Endothelial cell of umbilical vein (primary cell): ENCODE measurements at regions not wholly inside any gene's neighbourhood (a gene's known extent, or its start where the extent isn't known, plus 50 kb on each side); places are given as distances from the start of the nearest gene placed in this dataset.

Experiments
- BruUV-seq: library from RNA; stranded (reverse); fragments of 400-500 nt; replicated peaks from 2 replicates; lab custom pipeline; 2021; lab: Mats Ljungman, UMichigan
- CTCF ChIA-PET: fragments of 300-600, 350-600 bp; sonication (Branson Sonifier 250); formaldehyde crosslinking; loops from one replicate; lab custom pipeline; 2021; ENCODE audit warnings: antibody characterized with exemption, inconsistent platforms; lab: Charles Lee
- POLR2A ChIA-PET: fragments of 300-600, 350-600 bp; sonication (Branson Sonifier 250); formaldehyde crosslinking; loops from one replicate; lab custom pipeline; 2021; ENCODE audit warnings: antibody characterized with exemption, inconsistent platforms; lab: Charles Lee
- DNase-seq: peaks from one replicate; pipeline ENCODE4 v3.0.0-alpha.2; 2011; ENCODE audit warnings: low read depth, low spot score
- FAIRE-seq: peaks from 2 replicates; lab custom pipeline; 2011; peaks lifted over from hg19 to GRCh38; lab: Jason Lieb, UNC
- H2AFZ ChIP-seq: 2 replicates; pipeline ENCODE4 v1.6.0; 2012; ENCODE audit warnings: low read depth, low read length, control low read depth, inconsistent platforms
- H3K27ac ChIP-seq: 2 replicates; pipeline ENCODE4 v1.5.1; 2011; ENCODE audit warnings: low read depth, mild to moderate bottlenecking, control low read depth, low read length, moderate library complexity; ENCODE audit not compliant: insufficient read depth
- H3K27me3 ChIP-seq, 2 experiments: 2 replicates each; pipeline versions ENCODE4 v1.6.0 to v1.6.1; 2011; ENCODE audit warnings: low read length in 2 of 2, mixed read lengths in 1 of 2; ENCODE audit not compliant: control insufficient read depth in 2 of 2, insufficient read depth in 2 of 2
- H3K36me3 ChIP-seq, 2 experiments: 2 replicates in 1 of 2; 3 replicates in 1 of 2; pipeline ENCODE4 v1.5.1; 2011; ENCODE audit warnings: low read length in 2 of 2, mild to moderate bottlenecking in 1 of 2, moderate library complexity in 1 of 2; ENCODE audit not compliant: control insufficient read depth in 2 of 2, insufficient read depth in 2 of 2; ENCODE audit errors: extremely low read depth in 1 of 2
- H3K4me1 ChIP-seq: 3 replicates; pipeline ENCODE4 v1.5.1; 2011; ENCODE audit warnings: mild to moderate bottlenecking, low read length; ENCODE audit not compliant: control insufficient read depth, insufficient read depth; ENCODE audit errors: extremely low read depth
- H3K4me2 ChIP-seq: 2 replicates; pipeline ENCODE4 v1.6.1; 2011; ENCODE audit warnings: low read length, control low read depth, mixed read lengths; ENCODE audit not compliant: insufficient read depth
- H3K4me3 ChIP-seq, 3 experiments: fragments of 200-600 bp in 1 of 3; sonication (generic), shearing (Covaris generic) in 1 of 3; replicated peaks in 1 of 3; 2 replicates each; pipeline ENCODE4 v1.5.1; 2011 to 2016; ENCODE audit warnings: control low read depth in 3 of 3, low read length in 3 of 3, mild to moderate bottlenecking in 2 of 3, inconsistent platforms in 1 of 3, low read depth in 1 of 3, moderate library complexity in 1 of 3; ENCODE audit not compliant: insufficient read depth in 1 of 3
- H3K79me2 ChIP-seq: 2 replicates; pipeline ENCODE4 v1.6.0; 2012; ENCODE audit warnings: low read length, inconsistent platforms; ENCODE audit not compliant: control insufficient read depth, insufficient read depth
- H3K9ac ChIP-seq: replicated peaks from 2 replicates; pipeline ENCODE3; 2011; ENCODE audit warnings: low read length, control low read depth; ENCODE audit not compliant: insufficient read depth; ENCODE audit errors: extremely low read depth
- H3K9me1 ChIP-seq: replicated peaks from 3 replicates; pipeline ENCODE4 v1.6.0; 2011; ENCODE audit warnings: mild to moderate bottlenecking, low read length; ENCODE audit not compliant: control insufficient read depth, insufficient read depth; ENCODE audit errors: extremely low read depth
- H3K9me3 ChIP-seq: replicated peaks from 2 replicates; pipeline ENCODE4 v1.5.1; 2012; ENCODE audit warnings: low read length, inconsistent platforms; ENCODE audit not compliant: control insufficient read depth, insufficient read depth
- H4K20me1 ChIP-seq: replicated peaks from 2 replicates; pipeline ENCODE3; 2011; ENCODE audit warnings: mild to moderate bottlenecking, low read length; ENCODE audit not compliant: control insufficient read depth, insufficient read depth; ENCODE audit errors: extremely low read depth
- CTCF ChIP-seq, 2 donors: IDR thresholded peaks; 1 replicate in 1 of 2; 2 replicates in 1 of 2; pipeline ENCODE4 v1.5.1; 2011; ENCODE audit warnings: low read length in 2 of 2, mild to moderate bottlenecking in 2 of 2, moderate library complexity in 2 of 2, control low read depth in 1 of 2, inconsistent platforms in 1 of 2, low read depth in 1 of 2; ENCODE audit not compliant: insufficient read depth in 1 of 2; ENCODE audit errors: extremely low read depth in 1 of 2
- EZH2 ChIP-seq: IDR thresholded peaks from 2 replicates; pipeline ENCODE4 v1.6.1; 2012; ENCODE audit warnings: borderline replicate concordance, low read depth, mild to moderate bottlenecking, moderate library complexity, low read length, inconsistent platforms; ENCODE audit not compliant: severe bottlenecking
- FOS ChIP-seq: IDR thresholded peaks from 2 replicates; pipeline ENCODE4 v1.6.1; 2011; ENCODE audit warnings: mild to moderate bottlenecking, low read length, moderate library complexity, borderline replicate concordance; ENCODE audit not compliant: insufficient read depth
- GATA2 ChIP-seq: IDR thresholded peaks from 2 replicates; pipeline ENCODE4 v1.7.0; 2011; ENCODE audit warnings: low read depth, mild to moderate bottlenecking, moderate library complexity, mixed read lengths, low read length; ENCODE audit not compliant: insufficient read length, insufficient read depth
- JUN ChIP-seq: IDR thresholded peaks from 2 replicates; pipeline ENCODE4 v1.6.1; 2011; ENCODE audit warnings: borderline replicate concordance, low read depth; ENCODE audit not compliant: insufficient read length, insufficient read depth
- MAX ChIP-seq: IDR thresholded peaks from 2 replicates; pipeline ENCODE4 v1.6.1; 2011; ENCODE audit not compliant: insufficient read depth, insufficient read length
- MYC ChIP-seq: IDR thresholded peaks from one replicate; pipeline ENCODE4 v1.6.1; 2011; ENCODE audit warnings: mild to moderate bottlenecking, low read depth, low read length
- POLR2A ChIP-seq: IDR thresholded peaks from 2 replicates; pipeline ENCODE4 v1.6.1; 2012; ENCODE audit warnings: low read depth, mild to moderate bottlenecking, control low read depth, low read length
- POLR2AphosphoS5 ChIP-seq: IDR thresholded peaks from 2 replicates; pipeline ENCODE4 v1.6.1; 2012; ENCODE audit warnings: low read depth, mild to moderate bottlenecking, control low read depth, low read length, moderate library complexity; ENCODE audit not compliant: insufficient read depth
- dilution Hi-C: fragments of 300-500 bp; cut with MboI; formaldehyde crosslinking; loops from one replicate; pipeline ENCODE4 v1.15.0; 2019; ENCODE audit warnings: low sequenced_read_pairs; ENCODE audit not compliant: extremely low pct_ligation_motif_present
- intact Hi-C: fragments of 100-400 bp; cut with micrococcal nuclease; formaldehyde crosslinking; loops from one replicate; pipeline ENCODE4 v1.10.0; 2022

GRCh38 chr22:49108636-49109315, 718.9 kb downstream of the BRD1 start:
- no peak for FAIRE-seq

GRCh38 chr22:49107961-49108530, 719.6 kb downstream of the BRD1 start:
- no peak overlapping the region for H3K27ac ChIP-seq
- intact Hi-C loops (no loop called here), dilution Hi-C loops (no loop called here)
- H3K4me3 ChIP-seq: no peak overlapping the region
- H4K20me1 ChIP-seq: no peaks in the 10 kb centered on the region
- no peak overlapping the region for H3K9ac ChIP-seq
- no peak overlapping the region for H3K4me2 ChIP-seq
- DNase-seq (no peak), FAIRE-seq (no peak)
- no TSS peak for BruUV-seq
- no peaks in the 10 kb centered on the region for H3K9me1 ChIP-seq
- no peaks in the 10 kb centered on the region for H3K27me3 ChIP-seq
- H2AFZ ChIP-seq: no peak overlapping the region
- no peaks in the 10 kb centered on the region for H3K4me1 ChIP-seq
- ChIA-PET CTCF (no interaction called here), POLR2A (no interaction called here)
- no peaks in the 10 kb centered on the region for H3K36me3 ChIP-seq
- no peaks in the 10 kb centered on the region for H3K79me2 ChIP-seq
- H3K9me3 ChIP-seq: peaks cover 7% of the 10 kb centered on the region
- TF ChIP-seq EZH2 (no peak), MAX (no peak), MYC (no peak), POLR2AphosphoS5 (no peak), FOS (no peak), POLR2A (no peak), CTCF (IDR thresholded peaks at IDR 0.05; ENCODE audit: extremely low read depth in 1 of 2, insufficient read depth in 1 of 2, low read depth in 1 of 2, low read length in 2 of 2) (no peak), GATA2 (no peak), JUN (no peak)

More at GRCh38 chr22:49108636-49109315, 718.9 kb downstream of the BRD1 start:
- POLR2A ChIA-PET: no interaction called here
- dilution Hi-C loops: no loop called here
- intact Hi-C loops: no loop called here
- no peak for DNase-seq
- Histone ChIP-seq H2AFZ (no peak overlapping the region), H3K4me3 (no peak overlapping the region), H3K36me3 (no peaks in the 10 kb centered on the region), H3K9me1 (no peaks in the 10 kb centered on the region), H3K9ac (no peak overlapping the region), H3K9me3 (peaks cover 7% of the 10 kb centered on the region), H3K4me2 (no peak overlapping the region), H3K27me3 (no peaks in the 10 kb centered on the region), H3K4me1 (no peaks in the 10 kb centered on the region), H3K79me2 (no peaks in the 10 kb centered on the region), H3K27ac (no peak overlapping the region), H4K20me1 (no peaks in the 10 kb centered on the region)
- BruUV-seq: no TSS peak
- TF ChIP-seq POLR2A: no peak
- CTCF ChIA-PET: no interaction called here
